WERI-Rb-1 (cell line): ENCODE measurements at regions not wholly inside any gene's neighbourhood (a gene's known extent, or its start where the extent isn't known, plus 50 kb on each side); places are given as distances from the start of the nearest gene placed in this dataset.

Experiments used
- DNase-seq: peaks from one replicate; pipeline ENCODE4 v3.0.0-alpha.2; 2020
- H3K27ac ChIP-seq: fragments of 250-450 bp; sonication (Bioruptor Pico); 2 replicates; pipeline ENCODE4 v1.5.1; 2020; ENCODE audit warnings: mild to moderate bottlenecking, moderate library complexity
- H3K27me3 ChIP-seq: fragments of 250-450 bp; sonication (Bioruptor Pico); 2 replicates; pipeline ENCODE4 v1.5.1; 2021; ENCODE audit warnings: mild to moderate bottlenecking, low read depth, moderate library complexity; ENCODE audit not compliant: insufficient read depth, severe bottlenecking
- H3K36me3 ChIP-seq: fragments of 250-450 bp; sonication (Bioruptor Pico); 2 replicates; pipeline ENCODE4 v1.5.1; 2020; ENCODE audit warnings: mild to moderate bottlenecking, moderate library complexity
- H3K4me3 ChIP-seq: 2 replicates; pipeline ENCODE4 v1.5.1; 2011; ENCODE audit warnings: low read depth, mild to moderate bottlenecking, control low read depth, low read length
- H3K9me3 ChIP-seq: fragments of 250-450 bp; sonication (Bioruptor Pico); 2 replicates; pipeline ENCODE4 v1.5.1; 2021; ENCODE audit warnings: mild to moderate bottlenecking, moderate library complexity; ENCODE audit not compliant: severe bottlenecking
- TF ChIP-seq, protein P1 (sequence below): IDR thresholded peaks from 2 replicates; pipeline ENCODE4 v1.5.1; 2011; ENCODE audit warnings: low read depth, mild to moderate bottlenecking, control low read depth, inconsistent platforms, low read length

DNA sequence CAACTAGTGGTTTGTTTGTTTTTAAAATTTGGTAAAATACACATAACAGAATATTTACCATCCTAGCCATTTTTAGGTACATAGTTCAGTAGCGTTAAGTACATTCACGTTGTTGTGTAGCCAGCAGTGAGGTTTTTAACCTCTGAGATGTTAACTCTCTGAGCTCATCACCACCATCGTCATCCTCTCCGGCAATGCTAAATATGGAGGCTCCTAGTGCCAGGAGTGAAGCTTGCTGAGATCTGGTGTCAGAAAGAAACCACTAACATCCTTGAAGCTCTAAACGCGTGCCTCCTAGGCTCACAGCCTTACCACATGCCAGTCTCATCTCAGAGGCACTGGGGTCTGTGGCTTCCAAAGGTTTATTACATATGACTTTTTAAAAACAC, 330.2 kb upstream of the B3GAT1 start:
- peaks cover 8% of the 10 kb centered on the region for H3K27me3 ChIP-seq
- no peaks in the 10 kb centered on the region for H3K36me3 ChIP-seq
- TF ChIP-seq, protein P1, sequence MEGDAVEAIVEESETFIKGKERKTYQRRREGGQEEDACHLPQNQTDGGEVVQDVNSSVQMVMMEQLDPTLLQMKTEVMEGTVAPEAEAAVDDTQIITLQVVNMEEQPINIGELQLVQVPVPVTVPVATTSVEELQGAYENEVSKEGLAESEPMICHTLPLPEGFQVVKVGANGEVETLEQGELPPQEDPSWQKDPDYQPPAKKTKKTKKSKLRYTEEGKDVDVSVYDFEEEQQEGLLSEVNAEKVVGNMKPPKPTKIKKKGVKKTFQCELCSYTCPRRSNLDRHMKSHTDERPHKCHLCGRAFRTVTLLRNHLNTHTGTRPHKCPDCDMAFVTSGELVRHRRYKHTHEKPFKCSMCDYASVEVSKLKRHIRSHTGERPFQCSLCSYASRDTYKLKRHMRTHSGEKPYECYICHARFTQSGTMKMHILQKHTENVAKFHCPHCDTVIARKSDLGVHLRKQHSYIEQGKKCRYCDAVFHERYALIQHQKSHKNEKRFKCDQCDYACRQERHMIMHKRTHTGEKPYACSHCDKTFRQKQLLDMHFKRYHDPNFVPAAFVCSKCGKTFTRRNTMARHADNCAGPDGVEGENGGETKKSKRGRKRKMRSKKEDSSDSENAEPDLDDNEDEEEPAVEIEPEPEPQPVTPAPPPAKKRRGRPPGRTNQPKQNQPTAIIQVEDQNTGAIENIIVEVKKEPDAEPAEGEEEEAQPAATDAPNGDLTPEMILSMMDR, result no peak
- H3K27ac ChIP-seq, result no peak overlapping the region
- H3K9me3 ChIP-seq, result peaks cover 4% of the 10 kb centered on the region
- no peak overlapping the region for H3K4me3 ChIP-seq
- DNase-seq, result no peak

DNA sequence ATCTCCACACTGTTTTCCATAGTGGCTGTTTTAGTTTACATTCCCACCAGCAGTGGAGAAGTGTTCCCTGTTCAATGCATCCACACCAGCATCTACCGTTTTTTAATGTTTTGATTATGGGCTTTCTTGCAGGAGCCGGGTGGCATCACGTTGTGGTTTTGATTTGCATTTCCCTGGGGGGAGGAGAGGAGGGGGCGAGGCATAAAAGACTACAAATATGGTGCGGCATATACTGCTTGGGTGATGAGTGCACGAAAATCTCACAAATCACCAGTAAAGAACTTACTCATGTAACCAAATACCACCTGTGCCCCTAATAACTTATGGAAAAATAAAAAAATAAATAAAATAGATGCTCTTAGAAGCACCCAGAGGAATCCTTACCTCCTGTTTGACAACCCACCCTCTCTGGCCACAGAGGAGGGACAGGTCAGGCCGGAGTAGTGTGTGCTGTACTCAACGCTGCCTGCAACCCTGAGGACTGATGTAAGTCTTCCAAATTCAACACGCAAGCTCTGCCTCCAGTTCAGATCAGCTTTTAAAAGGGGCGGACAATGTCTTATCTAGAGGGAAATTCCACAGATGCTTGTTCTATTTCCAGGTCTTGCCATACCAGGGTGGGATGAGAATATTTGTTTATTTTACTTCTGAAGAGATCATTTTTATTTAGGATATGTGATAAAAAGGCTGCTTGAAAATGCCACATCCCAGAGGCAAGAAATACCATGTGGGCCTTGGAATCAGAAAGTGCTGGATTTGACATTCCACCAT, 329.6 kb upstream of the B3GAT1 start:
- no peaks in the 10 kb centered on the region for H3K36me3 ChIP-seq
- H3K9me3 ChIP-seq, result peaks cover 4% of the 10 kb centered on the region
- no peak overlapping the region for H3K4me3 ChIP-seq
- peaks cover 8% of the 10 kb centered on the region for H3K27me3 ChIP-seq
- TF ChIP-seq, protein P1, result no peak
- no peak overlapping the region for H3K27ac ChIP-seq
- DNase-seq, result no peak

DNA sequence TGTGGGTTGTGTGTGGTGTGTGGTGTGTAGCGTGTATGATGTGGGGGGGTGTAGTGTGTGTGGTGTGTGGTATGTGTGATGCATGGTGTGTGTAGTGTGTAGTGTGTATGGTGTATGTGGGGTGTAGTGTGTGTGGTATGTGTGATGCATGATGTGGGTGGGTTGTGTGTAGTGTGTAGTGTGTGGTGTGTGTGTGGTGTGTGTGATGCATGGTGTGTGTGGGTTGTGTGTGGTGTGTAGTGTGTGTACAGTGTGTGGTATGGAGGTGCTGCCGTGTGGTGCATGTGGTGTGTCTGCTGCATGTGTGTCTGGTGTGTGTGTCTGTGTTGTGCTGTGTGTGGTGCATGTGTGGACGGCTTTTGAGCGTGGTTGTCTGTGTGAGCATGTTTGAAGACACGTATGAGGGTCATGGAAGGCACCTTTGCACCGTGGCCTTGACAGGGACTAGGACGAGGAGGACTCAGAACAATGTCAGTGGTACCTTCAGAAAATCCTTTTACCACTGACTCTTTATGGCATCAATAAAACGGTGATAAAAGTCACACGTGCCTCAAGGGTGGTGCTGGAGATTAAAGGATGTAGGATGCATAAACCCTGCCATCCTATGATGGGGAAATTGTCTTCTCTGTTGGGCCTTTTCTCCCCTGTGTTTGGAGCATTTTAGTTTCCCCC, 328.7 kb upstream of the B3GAT1 start:
- DNase-seq, result no peak
- Histone ChIP-seq H3K36me3 (no peaks in the 10 kb centered on the region), H3K9me3 (peaks cover 1% of the 10 kb centered on the region), H3K4me3 (no peak overlapping the region), H3K27ac (no peak overlapping the region), H3K27me3 (peaks cover 12% of the 10 kb centered on the region)
- TF ChIP-seq, protein P1, result no peak

DNA sequence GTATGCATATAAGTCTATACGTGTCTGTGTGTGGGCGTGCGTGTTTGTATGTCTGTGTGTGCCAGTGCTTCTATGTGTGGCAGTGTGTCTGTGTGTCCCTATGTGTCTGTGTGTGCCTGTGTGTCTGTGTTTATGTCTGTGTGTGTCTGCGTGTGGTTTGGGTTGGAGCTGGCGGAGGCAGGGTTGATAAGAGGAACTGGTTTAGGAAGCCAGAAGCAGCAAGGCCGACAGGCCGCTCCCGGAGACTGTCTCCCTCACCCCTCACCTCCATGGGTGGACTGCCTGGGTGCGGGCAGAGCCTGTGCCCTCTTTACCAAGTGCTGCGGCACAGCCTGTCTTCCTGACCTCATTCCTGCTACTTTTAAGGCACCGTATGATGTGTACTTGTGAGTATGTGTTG, 327.1 kb upstream of the B3GAT1 start:
- no peaks in the 10 kb centered on the region for H3K36me3 ChIP-seq
- no peak overlapping the region for H3K27ac ChIP-seq
- H3K27me3 ChIP-seq, result peaks cover 10% of the 10 kb centered on the region
- no peaks in the 10 kb centered on the region for H3K9me3 ChIP-seq
- TF ChIP-seq, protein P1, result no peak
- H3K4me3 ChIP-seq, result no peak overlapping the region
- DNase-seq, result no peak

DNA sequence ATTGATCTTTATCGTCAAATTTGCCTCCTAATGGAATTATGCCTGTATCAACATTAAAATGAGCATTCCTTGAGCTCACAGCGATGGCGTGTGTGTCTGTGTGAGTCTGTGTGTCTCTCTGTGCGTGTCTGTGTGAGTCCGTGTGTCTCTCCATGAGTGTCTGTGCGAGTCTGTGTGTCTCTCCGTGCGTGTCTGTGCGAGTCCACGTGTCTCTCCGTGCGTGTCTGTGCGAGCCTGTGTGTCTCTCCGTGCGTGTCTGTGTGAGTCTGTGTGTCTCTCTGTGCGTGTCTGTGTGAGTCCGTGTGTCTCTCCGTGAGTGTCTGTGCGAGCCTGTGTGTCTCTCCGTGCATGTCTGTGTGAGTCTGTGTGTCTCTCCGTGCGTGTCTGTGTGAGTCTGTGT, 326.5 kb upstream of the B3GAT1 start:
- Histone ChIP-seq H3K36me3 (no peaks in the 10 kb centered on the region), H3K4me3 (no peak overlapping the region), H3K9me3 (no peaks in the 10 kb centered on the region), H3K27me3 (peaks cover 10% of the 10 kb centered on the region), H3K27ac (no peak overlapping the region)
- TF ChIP-seq, protein P1, result no peak
- no peak for DNase-seq
